H1 (cell line): ENCODE measurements at regions not wholly inside any gene's neighbourhood (a gene's known extent, or its start where the extent isn't known, plus 50 kb on each side); places are given as distances from the start of the nearest gene placed in this dataset.

ENCODE experiments used
- CTCF ChIA-PET: fragments of 300-600 bp; sonication (Branson Sonifier 250); formaldehyde crosslinking; loops from one replicate; lab custom pipeline; 2021; ENCODE audit not compliant: partially characterized antibody; lab: Charles Lee
- POLR2A ChIA-PET: fragments of 300-600 bp; sonication (Branson Sonifier 250); formaldehyde crosslinking; loops from one replicate; lab custom pipeline; 2021; ENCODE audit warnings: inconsistent platforms; ENCODE audit not compliant: partially characterized antibody; lab: Charles Lee
- DNase-seq, 2 experiments: peaks; one replicate each; pipeline versions ENCODE4 v3.0.0 to v3.0.0-alpha.2; 2010 to 2022; ENCODE audit warnings: low spot score in 2 of 2, low read depth in 1 of 2, mixed read lengths in 1 of 2
- FAIRE-seq: peaks from 2 replicates; lab custom pipeline; 2011; peaks lifted over from hg19 to GRCh38; lab: Jason Lieb, UNC
- H2AFZ ChIP-seq: 2 replicates; pipeline ENCODE4 v1.8.1; 2012; ENCODE audit warnings: low read length, inconsistent platforms
- H2AK5ac ChIP-seq: 2 replicates; pipeline ENCODE4 v1.6.1; 2013; ENCODE audit warnings: low read depth, low read length
- H2BK120ac ChIP-seq: replicated peaks from 2 replicates; pipeline ENCODE3; 2013; ENCODE audit warnings: low read depth, low read length, inconsistent platforms
- H2BK12ac ChIP-seq: 2 replicates; pipeline ENCODE4 v1.6.1; 2013; ENCODE audit warnings: low read depth, low read length
- H2BK15ac ChIP-seq: 2 replicates; pipeline ENCODE4 v1.6.1; 2013; ENCODE audit warnings: low read length
- H2BK20ac ChIP-seq: 2 replicates; pipeline ENCODE4 v1.6.1; 2013; ENCODE audit warnings: low read length
- H2BK5ac ChIP-seq: 2 replicates; pipeline ENCODE4 v1.6.1; 2013; ENCODE audit warnings: low read depth, low read length
- H3K14ac ChIP-seq: 2 replicates; pipeline ENCODE4 v1.6.1; 2013; ENCODE audit warnings: inconsistent platforms; ENCODE audit not compliant: insufficient read length
- H3K18ac ChIP-seq: 2 replicates; pipeline ENCODE4 v1.6.1; 2013; ENCODE audit warnings: low read length; ENCODE audit errors: extremely low read depth
- H3K23ac ChIP-seq: 2 replicates; pipeline ENCODE4 v1.6.1; 2013; ENCODE audit warnings: inconsistent platforms; ENCODE audit not compliant: insufficient read length
- H3K23me2 ChIP-seq: 2 replicates; pipeline ENCODE4 v1.6.1; 2013; ENCODE audit warnings: low read depth, low read length
- H3K27ac ChIP-seq: 2 replicates; pipeline ENCODE4 v1.6.1; 2011; ENCODE audit warnings: low read depth, low read length, inconsistent platforms
- H3K27me3 ChIP-seq, 4 experiments: replicated peaks in 1 of 4; 1 replicate in 1 of 4; 2 replicates in 3 of 4; pipeline versions ENCODE4 v1.6.1 to v1.8.1; 2011 to 2013; ENCODE audit warnings: low read length in 3 of 4, mild to moderate bottlenecking in 3 of 4, inconsistent platforms in 2 of 4, mixed read lengths in 2 of 4, moderate library complexity in 1 of 4; ENCODE audit not compliant: control insufficient read depth in 3 of 4, insufficient read depth in 3 of 4; ENCODE audit errors: extremely low read depth in 1 of 4
- H3K36me3 ChIP-seq, 4 experiments: 2 replicates each; pipeline versions ENCODE4 v1.6.1 to v1.8.1; 2011 to 2013; ENCODE audit warnings: mild to moderate bottlenecking in 4 of 4, low read length in 3 of 4, moderate library complexity in 2 of 4, control low read depth in 1 of 4, inconsistent platforms in 1 of 4; ENCODE audit not compliant: insufficient read depth in 4 of 4, control insufficient read depth in 2 of 4
- H3K4ac ChIP-seq: replicated peaks from 2 replicates; pipeline ENCODE3; 2013; ENCODE audit warnings: low read length, low read depth, mixed read lengths, inconsistent platforms; ENCODE audit not compliant: insufficient read length
- H3K4me1 ChIP-seq, 4 experiments: replicated peaks in 1 of 4; 1 replicate in 1 of 4; 2 replicates in 3 of 4; pipeline versions ENCODE4 v1.6.1 to v1.8.1; 2011 to 2013; ENCODE audit warnings: low read length in 3 of 4, inconsistent platforms in 2 of 4, mixed read lengths in 1 of 4; ENCODE audit not compliant: insufficient read depth in 4 of 4, control insufficient read depth in 3 of 4
- H3K4me2 ChIP-seq, 2 experiments: 2 replicates each; pipeline versions ENCODE4 v1.6.1 to v1.8.1; 2011 to 2013; ENCODE audit warnings: low read depth in 2 of 2, low read length in 2 of 2, control low read depth in 1 of 2, inconsistent platforms in 1 of 2, mild to moderate bottlenecking in 1 of 2; ENCODE audit not compliant: insufficient read depth in 1 of 2
- H3K4me3 ChIP-seq, 4 experiments: fragments of 200-600, 300-600 bp in 1 of 4; sonication (generic), shearing (Covaris generic), sonication (Bioruptor Twin) in 1 of 4; 2 replicates each; pipeline versions ENCODE4 v1.5.1 to v1.8.1; 2011 to 2016; ENCODE audit warnings: low read length in 4 of 4, low read depth in 3 of 4, control low read depth in 2 of 4, inconsistent platforms in 2 of 4, mild to moderate bottlenecking in 2 of 4, mixed read lengths in 1 of 4, moderate library complexity in 1 of 4; ENCODE audit not compliant: insufficient read depth in 2 of 4; ENCODE audit errors: extremely low read depth in 1 of 4
- H3K56ac ChIP-seq: replicated peaks from 2 replicates; pipeline ENCODE3; 2013; ENCODE audit warnings: low read depth, mild to moderate bottlenecking, mixed read lengths, low read length, inconsistent platforms; ENCODE audit not compliant: insufficient read length
- H3K79me1 ChIP-seq: 2 replicates; pipeline ENCODE4 v1.6.1; 2013; ENCODE audit warnings: low read depth, low read length, control low read depth
- H3K79me2 ChIP-seq, 2 experiments: 2 replicates each; pipeline versions ENCODE4 v1.6.1 to v1.8.1; 2012 to 2013; ENCODE audit warnings: low read length in 2 of 2, mild to moderate bottlenecking in 2 of 2, inconsistent platforms in 1 of 2; ENCODE audit not compliant: insufficient read depth in 2 of 2, control insufficient read depth in 1 of 2
- H3K9ac ChIP-seq, 4 experiments: replicated peaks in 1 of 4; 1 replicate in 1 of 4; 2 replicates in 3 of 4; pipeline versions ENCODE4 v1.6.1 to v1.8.1; 2011 to 2013; ENCODE audit warnings: low read depth in 3 of 4, low read length in 3 of 4, control low read depth in 2 of 4, mild to moderate bottlenecking in 2 of 4, moderate library complexity in 2 of 4, inconsistent platforms in 1 of 4; ENCODE audit errors: extremely low read depth in 1 of 4
- H3K9me3 ChIP-seq, 2 experiments: 2 replicates each; pipeline versions ENCODE4 v1.6.1 to v1.8.1; 2012 to 2013; ENCODE audit warnings: mild to moderate bottlenecking in 2 of 2, moderate library complexity in 2 of 2, control low read depth in 1 of 2, inconsistent platforms in 1 of 2, low read depth in 1 of 2, low read length in 1 of 2, mixed read lengths in 1 of 2; ENCODE audit not compliant: insufficient read depth in 2 of 2
- H4K20me1 ChIP-seq, 2 experiments: replicated peaks in 1 of 2; 2 replicates each; pipeline versions ENCODE3 to v1.8.1; 2011 to 2013; ENCODE audit warnings: inconsistent platforms in 2 of 2, low read length in 2 of 2, mild to moderate bottlenecking in 1 of 2; ENCODE audit not compliant: insufficient read depth in 2 of 2, control insufficient read depth in 1 of 2
- H4K5ac ChIP-seq: 2 replicates; pipeline ENCODE4 v1.6.1; 2013; ENCODE audit warnings: low read length, low read depth, mixed read lengths, inconsistent platforms; ENCODE audit not compliant: insufficient read length
- H4K8ac ChIP-seq: 2 replicates; pipeline ENCODE4 v1.8.0; 2013; ENCODE audit warnings: mild to moderate bottlenecking, moderate library complexity, low read length, inconsistent platforms; ENCODE audit not compliant: insufficient read depth; ENCODE audit errors: extremely low read depth
- H4K91ac ChIP-seq: replicated peaks from 2 replicates; pipeline ENCODE3; 2013; ENCODE audit warnings: low read length, mixed read lengths, inconsistent platforms; ENCODE audit not compliant: insufficient read length
- GTF2F1 ChIP-seq: IDR thresholded peaks from 2 replicates; pipeline ENCODE4 v1.6.1; 2012; ENCODE audit warnings: low read depth, low read length, improper control_type of control experiment, borderline replicate concordance
- SRF ChIP-seq: IDR thresholded peaks from 2 replicates; pipeline ENCODE4 v1.6.1; 2011; ENCODE audit warnings: mild to moderate bottlenecking, low read depth, low read length, moderate library complexity
- YY1 ChIP-seq: IDR thresholded peaks from 2 replicates; pipeline ENCODE4 v1.6.1; 2011; ENCODE audit warnings: low read depth, mild to moderate bottlenecking, low read length
- WGBS, 2 experiments: shearing (Covaris generic) in 1 of 2; methylation state at CpG; one replicate each; pipeline versions ENCODE4 v1.1.6 to v1.1.7; 2013 to 2015; ENCODE audit warnings: low lambda C conversion rate in 2 of 2, mixed read lengths in 2 of 2, inconsistent platforms in 1 of 2, low coverage in 1 of 2, missing lambda C conversion rate in 1 of 2; ENCODE audit not compliant: insufficient replicate concordance in 2 of 2, insufficient coverage in 1 of 2, insufficient read length in 1 of 2; ENCODE audit errors: extremely low coverage in 1 of 2, missing lambda C conversion rate in 1 of 2; 5-methylcytosine and 5-hydroxymethylcytosine counted together

GRCh38 chr3:182117583-182117982 lies 405.9 kb downstream of the SOX2 start:
- Histone ChIP-seq H4K91ac (no peak overlapping the region), H2AK5ac (no peak overlapping the region)
- TF ChIP-seq GTF2F1: no peak
- no peak for TF ChIP-seq SRF
- TF ChIP-seq YY1: no peak
- TF ChIP-seq, all 59 proteins: peak for 0
- H3K4me3 ChIP-seq: no peak overlapping the region
- no peak overlapping the region for H3K14ac ChIP-seq
- no peak overlapping the region for H3K9ac ChIP-seq
- H3K4ac ChIP-seq: no peak overlapping the region
- H3K56ac ChIP-seq: no peak overlapping the region
- H3K18ac ChIP-seq: no peak overlapping the region
- no peaks in the 10 kb centered on the region for H3K9me3 ChIP-seq
- H3K36me3 ChIP-seq: no peaks in the 10 kb centered on the region
- H3K79me2 ChIP-seq: no peaks in the 10 kb centered on the region
- no peak overlapping the region for H2BK12ac ChIP-seq
- no peak overlapping the region for H2BK120ac ChIP-seq
- peak overlapping the region; percentile 54 for H3K23ac ChIP-seq
- ChIA-PET CTCF (no interaction called here), POLR2A (no interaction called here)
- peaks cover 0 to 2% of the 10 kb centered on the region in 2 experiments for H4K20me1 ChIP-seq
- no peak overlapping the region for H4K8ac ChIP-seq
- H4K5ac ChIP-seq: no peak overlapping the region
- H2BK20ac ChIP-seq: no peak overlapping the region
- FAIRE-seq (no peak), DNase-seq (no peak)
- H3K79me1 ChIP-seq: no peaks in the 10 kb centered on the region
- no peak overlapping the region for H3K4me2 ChIP-seq
- no peak overlapping the region for H2BK15ac ChIP-seq
- H2BK5ac ChIP-seq: no peak overlapping the region
- no peak overlapping the region for H3K27ac ChIP-seq
- H3K27me3 ChIP-seq: peaks cover 6 to 25% (median 14%) of the 10 kb centered on the region in 4 experiments
- peaks cover 5% of the 10 kb centered on the region; the same call in 1 of the 2 replicates for H3K23me2 ChIP-seq
- no peak overlapping the region for H2AFZ ChIP-seq
- WGBS, 2 experiments: 95% methylated on average over 5 of the region's 5 CpGs; no CpG with 5 or more reads in 1 of the 2 experiments
- H3K4me1 ChIP-seq: peaks cover 0 to 6% (median 0%) of the 10 kb centered on the region in 4 experiments; a peak in 3 of 7 replicates
